Endothelial cell of umbilical vein (primary cell): ENCODE measurements at regions not wholly inside any gene's neighbourhood (a gene's known extent, or its start where the extent isn't known, plus 50 kb on each side); places are given as distances from the start of the nearest gene placed in this dataset.

ENCODE experiments used
- BruUV-seq: library from RNA; stranded (reverse); fragments of 400-500 nt; replicated peaks from 2 replicates; lab custom pipeline; 2021; lab: Mats Ljungman, UMichigan
- CTCF ChIA-PET: fragments of 300-600, 350-600 bp; sonication (Branson Sonifier 250); formaldehyde crosslinking; loops from one replicate; lab custom pipeline; 2021; ENCODE audit warnings: antibody characterized with exemption, inconsistent platforms; lab: Charles Lee
- POLR2A ChIA-PET: fragments of 300-600, 350-600 bp; sonication (Branson Sonifier 250); formaldehyde crosslinking; loops from one replicate; lab custom pipeline; 2021; ENCODE audit warnings: antibody characterized with exemption, inconsistent platforms; lab: Charles Lee
- DNase-seq: peaks from one replicate; pipeline ENCODE4 v3.0.0-alpha.2; 2011; ENCODE audit warnings: low read depth, low spot score
- FAIRE-seq: peaks from 2 replicates; lab custom pipeline; 2011; peaks lifted over from hg19 to GRCh38; lab: Jason Lieb, UNC
- H2AFZ ChIP-seq: 2 replicates; pipeline ENCODE4 v1.6.0; 2012; ENCODE audit warnings: low read depth, low read length, control low read depth, inconsistent platforms
- H3K27ac ChIP-seq: 2 replicates; pipeline ENCODE4 v1.5.1; 2011; ENCODE audit warnings: low read depth, mild to moderate bottlenecking, control low read depth, low read length, moderate library complexity; ENCODE audit not compliant: insufficient read depth
- H3K27me3 ChIP-seq, 2 experiments: 2 replicates each; pipeline versions ENCODE4 v1.6.0 to v1.6.1; 2011; ENCODE audit warnings: low read length in 2 of 2, mixed read lengths in 1 of 2; ENCODE audit not compliant: control insufficient read depth in 2 of 2, insufficient read depth in 2 of 2
- H3K36me3 ChIP-seq, 2 experiments: 2 replicates in 1 of 2; 3 replicates in 1 of 2; pipeline ENCODE4 v1.5.1; 2011; ENCODE audit warnings: low read length in 2 of 2, mild to moderate bottlenecking in 1 of 2, moderate library complexity in 1 of 2; ENCODE audit not compliant: control insufficient read depth in 2 of 2, insufficient read depth in 2 of 2; ENCODE audit errors: extremely low read depth in 1 of 2
- H3K4me1 ChIP-seq: 3 replicates; pipeline ENCODE4 v1.5.1; 2011; ENCODE audit warnings: mild to moderate bottlenecking, low read length; ENCODE audit not compliant: control insufficient read depth, insufficient read depth; ENCODE audit errors: extremely low read depth
- H3K4me2 ChIP-seq: 2 replicates; pipeline ENCODE4 v1.6.1; 2011; ENCODE audit warnings: low read length, control low read depth, mixed read lengths; ENCODE audit not compliant: insufficient read depth
- H3K4me3 ChIP-seq, 3 experiments: fragments of 200-600 bp in 1 of 3; sonication (generic), shearing (Covaris generic) in 1 of 3; replicated peaks in 1 of 3; 2 replicates each; pipeline ENCODE4 v1.5.1; 2011 to 2016; ENCODE audit warnings: control low read depth in 3 of 3, low read length in 3 of 3, mild to moderate bottlenecking in 2 of 3, inconsistent platforms in 1 of 3, low read depth in 1 of 3, moderate library complexity in 1 of 3; ENCODE audit not compliant: insufficient read depth in 1 of 3
- H3K79me2 ChIP-seq: 2 replicates; pipeline ENCODE4 v1.6.0; 2012; ENCODE audit warnings: low read length, inconsistent platforms; ENCODE audit not compliant: control insufficient read depth, insufficient read depth
- H3K9ac ChIP-seq: replicated peaks from 2 replicates; pipeline ENCODE3; 2011; ENCODE audit warnings: low read length, control low read depth; ENCODE audit not compliant: insufficient read depth; ENCODE audit errors: extremely low read depth
- H3K9me1 ChIP-seq: replicated peaks from 3 replicates; pipeline ENCODE4 v1.6.0; 2011; ENCODE audit warnings: mild to moderate bottlenecking, low read length; ENCODE audit not compliant: control insufficient read depth, insufficient read depth; ENCODE audit errors: extremely low read depth
- H3K9me3 ChIP-seq: replicated peaks from 2 replicates; pipeline ENCODE4 v1.5.1; 2012; ENCODE audit warnings: low read length, inconsistent platforms; ENCODE audit not compliant: control insufficient read depth, insufficient read depth
- H4K20me1 ChIP-seq: replicated peaks from 2 replicates; pipeline ENCODE3; 2011; ENCODE audit warnings: mild to moderate bottlenecking, low read length; ENCODE audit not compliant: control insufficient read depth, insufficient read depth; ENCODE audit errors: extremely low read depth
- EZH2 ChIP-seq: IDR thresholded peaks from 2 replicates; pipeline ENCODE4 v1.6.1; 2012; ENCODE audit warnings: borderline replicate concordance, low read depth, mild to moderate bottlenecking, moderate library complexity, low read length, inconsistent platforms; ENCODE audit not compliant: severe bottlenecking
- FOS ChIP-seq: IDR thresholded peaks from 2 replicates; pipeline ENCODE4 v1.6.1; 2011; ENCODE audit warnings: mild to moderate bottlenecking, low read length, moderate library complexity, borderline replicate concordance; ENCODE audit not compliant: insufficient read depth
- GATA2 ChIP-seq: IDR thresholded peaks from 2 replicates; pipeline ENCODE4 v1.7.0; 2011; ENCODE audit warnings: low read depth, mild to moderate bottlenecking, moderate library complexity, mixed read lengths, low read length; ENCODE audit not compliant: insufficient read length, insufficient read depth
- JUN ChIP-seq: IDR thresholded peaks from 2 replicates; pipeline ENCODE4 v1.6.1; 2011; ENCODE audit warnings: borderline replicate concordance, low read depth; ENCODE audit not compliant: insufficient read length, insufficient read depth
- MYC ChIP-seq: IDR thresholded peaks from one replicate; pipeline ENCODE4 v1.6.1; 2011; ENCODE audit warnings: mild to moderate bottlenecking, low read depth, low read length
- POLR2A ChIP-seq: IDR thresholded peaks from 2 replicates; pipeline ENCODE4 v1.6.1; 2012; ENCODE audit warnings: low read depth, mild to moderate bottlenecking, control low read depth, low read length
- POLR2AphosphoS5 ChIP-seq: IDR thresholded peaks from 2 replicates; pipeline ENCODE4 v1.6.1; 2012; ENCODE audit warnings: low read depth, mild to moderate bottlenecking, control low read depth, low read length, moderate library complexity; ENCODE audit not compliant: insufficient read depth
- dilution Hi-C: fragments of 300-500 bp; cut with MboI; formaldehyde crosslinking; loops from one replicate; pipeline ENCODE4 v1.15.0; 2019; ENCODE audit warnings: low sequenced_read_pairs; ENCODE audit not compliant: extremely low pct_ligation_motif_present
- intact Hi-C: fragments of 100-400 bp; cut with micrococcal nuclease; formaldehyde crosslinking; loops from one replicate; pipeline ENCODE4 v1.10.0; 2022
- TF ChIP-seq, protein P1 (sequence below), 2 donors: IDR thresholded peaks; 1 replicate in 1 of 2; 2 replicates in 1 of 2; pipeline ENCODE4 v1.5.1; 2011; ENCODE audit warnings: low read length in 2 of 2, mild to moderate bottlenecking in 2 of 2, moderate library complexity in 2 of 2, control low read depth in 1 of 2, inconsistent platforms in 1 of 2, low read depth in 1 of 2; ENCODE audit not compliant: insufficient read depth in 1 of 2; ENCODE audit errors: extremely low read depth in 1 of 2
- TF ChIP-seq, protein P2 (sequence below): IDR thresholded peaks from 2 replicates; pipeline ENCODE4 v1.6.1; 2011; ENCODE audit not compliant: insufficient read depth, insufficient read length

DNA sequence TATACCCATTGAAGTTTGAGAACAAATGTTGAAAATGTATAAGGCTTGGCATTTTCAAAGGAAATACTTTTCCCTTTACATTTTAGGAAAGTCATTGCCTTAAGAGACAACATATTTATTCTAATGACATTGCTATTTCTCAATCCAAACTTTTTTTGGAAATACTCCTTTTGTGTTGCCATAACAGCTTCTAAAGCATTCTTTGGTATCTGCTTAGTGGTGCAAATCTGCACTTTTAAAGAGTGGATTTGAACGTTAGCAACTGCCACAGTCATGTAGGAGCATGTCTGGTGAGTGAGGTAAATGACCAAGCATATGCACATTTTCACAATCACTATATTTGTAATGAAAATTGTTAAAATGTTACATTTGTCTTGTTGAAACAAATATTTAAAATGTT lies 124.4 kb upstream of the GORAB start:
- CTCF ChIA-PET, result no interaction called here
- Histone ChIP-seq H3K27ac (no peak overlapping the region), H3K27me3 (peaks cover 0 to 3% of the 10 kb centered on the region in 2 experiments), H3K4me2 (no peak overlapping the region), H3K9me1 (no peaks in the 10 kb centered on the region), H3K36me3 (no peaks in the 10 kb centered on the region), H4K20me1 (no peaks in the 10 kb centered on the region), H3K9me3 (no peaks in the 10 kb centered on the region), H3K9ac (no peak overlapping the region), H3K79me2 (no peaks in the 10 kb centered on the region), H3K4me1 (no peaks in the 10 kb centered on the region), H3K4me3 (no peak overlapping the region), H2AFZ (no peak overlapping the region)
- dilution Hi-C loops, result no loop called here
- POLR2A ChIA-PET, result no interaction called here
- DNase-seq, result no peak
- TF ChIP-seq, protein P1, sequence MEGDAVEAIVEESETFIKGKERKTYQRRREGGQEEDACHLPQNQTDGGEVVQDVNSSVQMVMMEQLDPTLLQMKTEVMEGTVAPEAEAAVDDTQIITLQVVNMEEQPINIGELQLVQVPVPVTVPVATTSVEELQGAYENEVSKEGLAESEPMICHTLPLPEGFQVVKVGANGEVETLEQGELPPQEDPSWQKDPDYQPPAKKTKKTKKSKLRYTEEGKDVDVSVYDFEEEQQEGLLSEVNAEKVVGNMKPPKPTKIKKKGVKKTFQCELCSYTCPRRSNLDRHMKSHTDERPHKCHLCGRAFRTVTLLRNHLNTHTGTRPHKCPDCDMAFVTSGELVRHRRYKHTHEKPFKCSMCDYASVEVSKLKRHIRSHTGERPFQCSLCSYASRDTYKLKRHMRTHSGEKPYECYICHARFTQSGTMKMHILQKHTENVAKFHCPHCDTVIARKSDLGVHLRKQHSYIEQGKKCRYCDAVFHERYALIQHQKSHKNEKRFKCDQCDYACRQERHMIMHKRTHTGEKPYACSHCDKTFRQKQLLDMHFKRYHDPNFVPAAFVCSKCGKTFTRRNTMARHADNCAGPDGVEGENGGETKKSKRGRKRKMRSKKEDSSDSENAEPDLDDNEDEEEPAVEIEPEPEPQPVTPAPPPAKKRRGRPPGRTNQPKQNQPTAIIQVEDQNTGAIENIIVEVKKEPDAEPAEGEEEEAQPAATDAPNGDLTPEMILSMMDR (IDR thresholded peaks at IDR 0.05; ENCODE audit: extremely low read depth in 1 of 2, insufficient read depth in 1 of 2, low read depth in 1 of 2, low read length in 2 of 2), result no peak
- TF ChIP-seq POLR2A, result no peak
- no peak for TF ChIP-seq POLR2AphosphoS5
- no peak for TF ChIP-seq GATA2
- no peak for TF ChIP-seq EZH2
- TF ChIP-seq MYC, result no peak
- TF ChIP-seq FOS, result no peak
- TF ChIP-seq, protein P2, sequence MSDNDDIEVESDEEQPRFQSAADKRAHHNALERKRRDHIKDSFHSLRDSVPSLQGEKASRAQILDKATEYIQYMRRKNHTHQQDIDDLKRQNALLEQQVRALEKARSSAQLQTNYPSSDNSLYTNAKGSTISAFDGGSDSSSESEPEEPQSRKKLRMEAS, result no peak
- TF ChIP-seq JUN, result no peak
- intact Hi-C loops, result no loop called here
- no peak for FAIRE-seq
- BruUV-seq, result no TSS peak
